ENCODE measurements at regions not wholly inside any gene's neighbourhood (a gene's known extent, or its start where the extent isn't known, plus 50 kb on each side); places are given as distances from the start of the nearest gene placed in this dataset.

DNA sequence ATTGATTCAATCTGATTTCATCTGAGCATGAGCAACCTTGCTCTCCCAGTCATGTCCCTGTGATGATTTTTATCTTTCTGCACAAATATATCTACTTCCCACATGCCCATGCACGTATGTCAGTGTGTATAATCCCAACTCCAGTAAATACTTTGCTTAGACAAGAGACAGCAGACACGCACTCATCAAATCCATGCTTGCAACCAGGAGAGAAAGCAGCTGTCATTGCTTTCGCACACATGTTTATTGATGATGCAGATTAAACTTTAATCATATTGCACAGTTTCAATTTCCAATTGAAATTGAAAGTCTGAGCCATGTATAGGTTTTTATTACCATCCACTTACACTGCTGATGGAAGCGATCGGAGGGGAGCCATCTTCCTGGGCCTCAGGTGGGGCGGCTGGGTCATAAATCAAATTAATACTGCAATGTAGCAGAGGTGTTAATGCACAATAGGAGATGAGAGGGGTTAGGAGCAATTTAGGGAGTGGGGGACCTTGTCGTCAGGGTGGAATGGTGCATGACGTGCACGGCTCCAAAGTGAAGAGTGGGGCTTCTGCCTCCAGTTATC lies 68.6 kb upstream of the SRRM4 start:
- TF ChIP-seq, protein P1, sequence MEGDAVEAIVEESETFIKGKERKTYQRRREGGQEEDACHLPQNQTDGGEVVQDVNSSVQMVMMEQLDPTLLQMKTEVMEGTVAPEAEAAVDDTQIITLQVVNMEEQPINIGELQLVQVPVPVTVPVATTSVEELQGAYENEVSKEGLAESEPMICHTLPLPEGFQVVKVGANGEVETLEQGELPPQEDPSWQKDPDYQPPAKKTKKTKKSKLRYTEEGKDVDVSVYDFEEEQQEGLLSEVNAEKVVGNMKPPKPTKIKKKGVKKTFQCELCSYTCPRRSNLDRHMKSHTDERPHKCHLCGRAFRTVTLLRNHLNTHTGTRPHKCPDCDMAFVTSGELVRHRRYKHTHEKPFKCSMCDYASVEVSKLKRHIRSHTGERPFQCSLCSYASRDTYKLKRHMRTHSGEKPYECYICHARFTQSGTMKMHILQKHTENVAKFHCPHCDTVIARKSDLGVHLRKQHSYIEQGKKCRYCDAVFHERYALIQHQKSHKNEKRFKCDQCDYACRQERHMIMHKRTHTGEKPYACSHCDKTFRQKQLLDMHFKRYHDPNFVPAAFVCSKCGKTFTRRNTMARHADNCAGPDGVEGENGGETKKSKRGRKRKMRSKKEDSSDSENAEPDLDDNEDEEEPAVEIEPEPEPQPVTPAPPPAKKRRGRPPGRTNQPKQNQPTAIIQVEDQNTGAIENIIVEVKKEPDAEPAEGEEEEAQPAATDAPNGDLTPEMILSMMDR (IDR thresholded peaks at IDR 0.05), result no peak
- TF ChIP-seq EP300 (IDR thresholded peaks at IDR 0.05) (no peak), POLR2A (IDR thresholded peaks at IDR 0.05) (no peak)

Measured in sigmoid colon (tissue), 4 donors.